ENCODE measurements at regions not wholly inside any gene's neighbourhood (a gene's known extent, or its start where the extent isn't known, plus 50 kb on each side); places are given as distances from the start of the nearest gene placed in this dataset.

DNA sequence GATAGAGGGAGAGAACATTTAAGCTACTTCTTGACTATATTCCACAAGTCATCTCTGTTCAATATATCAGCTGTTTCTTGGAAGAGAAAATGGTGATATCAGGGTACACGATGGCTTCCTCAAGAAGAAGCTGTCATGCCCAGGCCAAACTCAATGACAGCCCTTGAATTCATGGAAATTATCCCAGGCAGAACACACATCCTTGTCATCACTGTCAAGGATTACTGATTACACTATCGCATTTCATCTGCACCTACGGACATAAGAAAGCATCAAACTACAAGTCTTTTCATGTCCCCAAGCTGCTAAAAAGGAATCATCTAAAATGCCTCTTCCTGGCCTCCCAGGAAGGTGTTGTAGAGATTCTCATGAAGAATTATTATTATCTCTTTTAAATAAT is 165.2 kb upstream of the SLC7A11 start:
- no peaks in the 10 kb centered on the region for H3K9me3 ChIP-seq (ENCODE audit: insufficient read depth, low read depth, low read length)
- H3K9ac ChIP-seq (ENCODE audit: low read depth, low read length), result no peak overlapping the region
- H3K4me3 ChIP-seq (ENCODE audit: low read length), result no peak overlapping the region
- H3K27me3 ChIP-seq (ENCODE audit: insufficient read depth, low read length), result no peaks in the 10 kb centered on the region
- whole genome bisulfite sequencing, result 92% methylated on average over 3 of the region's 3 CpGs
- peaks cover 12% of the 10 kb centered on the region; the same call in 1 of the 2 replicates for H3K4me1 ChIP-seq (ENCODE audit: insufficient read depth, low read length)
- H3K27ac ChIP-seq (ENCODE audit: low read depth, low read length), result no peak overlapping the region
- H3K36me3 ChIP-seq (ENCODE audit: insufficient read depth, low read length), result no peaks in the 10 kb centered on the region

GRCh38 chr4:138406876-138407275 is 164.7 kb upstream of the SLC7A11 start:
- WGBS, result no CpG with 5 or more reads among the region's 1 CpG
- H3K36me3 ChIP-seq (ENCODE audit: insufficient read depth, low read length), result no peaks in the 10 kb centered on the region
- H3K27ac ChIP-seq (ENCODE audit: low read depth, low read length), result no peak overlapping the region

GRCh38 chr4:138405934-138406567 is 163.9 kb upstream of the SLC7A11 start:
- Histone ChIP-seq H3K9ac (ENCODE audit: low read depth, low read length) (no peak overlapping the region), H3K9me3 (ENCODE audit: insufficient read depth, low read depth, low read length) (no peaks in the 10 kb centered on the region), H3K4me1 (ENCODE audit: insufficient read depth, low read length) (peaks cover 12% of the 10 kb centered on the region; the same call in 1 of the 2 replicates), H3K36me3 (ENCODE audit: insufficient read depth, low read length) (no peaks in the 10 kb centered on the region), H3K27ac (ENCODE audit: low read depth, low read length) (no peak overlapping the region), H3K27me3 (ENCODE audit: insufficient read depth, low read length) (no peaks in the 10 kb centered on the region), H3K4me3 (ENCODE audit: low read length) (no peak overlapping the region)
- WGBS, result 100% methylated on average over 1 of the region's 1 CpG

More at GRCh38 chr4:138406876-138407275, 164.7 kb upstream of the SLC7A11 start:
- H3K9me3 ChIP-seq (ENCODE audit: insufficient read depth, low read depth, low read length), result no peaks in the 10 kb centered on the region
- H3K4me3 ChIP-seq (ENCODE audit: low read length), result no peak overlapping the region
- peaks cover 12% of the 10 kb centered on the region; the same call in 1 of the 2 replicates for H3K4me1 ChIP-seq (ENCODE audit: insufficient read depth, low read length)
- H3K27me3 ChIP-seq (ENCODE audit: insufficient read depth, low read length), result no peaks in the 10 kb centered on the region
- no peak overlapping the region for H3K9ac ChIP-seq (ENCODE audit: low read depth, low read length)

GRCh38 chr4:138405466-138405891 is 163.3 kb upstream of the SLC7A11 start:
- H3K27ac ChIP-seq (ENCODE audit: low read depth, low read length), result no peak overlapping the region
- H3K4me1 ChIP-seq (ENCODE audit: insufficient read depth, low read length), result peaks cover 12% of the 10 kb centered on the region; the same call in 1 of the 2 replicates
- H3K36me3 ChIP-seq (ENCODE audit: insufficient read depth, low read length), result no peaks in the 10 kb centered on the region
- no peak overlapping the region for H3K4me3 ChIP-seq (ENCODE audit: low read length)
- H3K27me3 ChIP-seq (ENCODE audit: insufficient read depth, low read length), result no peaks in the 10 kb centered on the region
- H3K9ac ChIP-seq (ENCODE audit: low read depth, low read length), result no peak overlapping the region
- H3K9me3 ChIP-seq (ENCODE audit: insufficient read depth, low read depth, low read length), result no peaks in the 10 kb centered on the region

DNA sequence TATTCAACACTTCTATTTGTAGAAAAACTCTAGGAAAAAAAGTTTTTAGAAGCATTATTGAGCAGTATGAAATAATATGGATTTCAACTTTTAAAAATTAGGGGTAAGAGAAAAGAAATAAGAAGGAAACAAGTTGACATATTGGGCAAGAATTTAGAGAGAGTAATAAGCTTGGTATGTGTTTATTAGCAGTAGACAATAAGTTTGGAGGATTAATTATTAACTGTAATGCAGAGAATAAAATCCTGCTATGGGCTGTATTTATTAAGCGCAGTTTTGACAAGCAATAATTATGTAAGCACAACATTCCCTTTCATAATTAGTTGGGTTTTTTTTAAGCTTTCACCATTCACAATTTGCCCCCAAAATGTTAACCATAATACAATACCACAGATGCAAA is 162.7 kb upstream of the SLC7A11 start:
- no peaks in the 10 kb centered on the region for H3K36me3 ChIP-seq (ENCODE audit: insufficient read depth, low read length)
- no peaks in the 10 kb centered on the region for H3K9me3 ChIP-seq (ENCODE audit: insufficient read depth, low read depth, low read length)
- peaks cover 6% of the 10 kb centered on the region; the same call in 1 of the 2 replicates for H3K27me3 ChIP-seq (ENCODE audit: insufficient read depth, low read length)
- 88% methylated on average over 1 of the region's 1 CpG for WGBS
- no peak overlapping the region for H3K4me3 ChIP-seq (ENCODE audit: low read length)
- H3K27ac ChIP-seq (ENCODE audit: low read depth, low read length), result no peak overlapping the region
- peaks cover 17% of the 10 kb centered on the region for H3K4me1 ChIP-seq (ENCODE audit: insufficient read depth, low read length)
- H3K9ac ChIP-seq (ENCODE audit: low read depth, low read length), result no peak overlapping the region

DNA sequence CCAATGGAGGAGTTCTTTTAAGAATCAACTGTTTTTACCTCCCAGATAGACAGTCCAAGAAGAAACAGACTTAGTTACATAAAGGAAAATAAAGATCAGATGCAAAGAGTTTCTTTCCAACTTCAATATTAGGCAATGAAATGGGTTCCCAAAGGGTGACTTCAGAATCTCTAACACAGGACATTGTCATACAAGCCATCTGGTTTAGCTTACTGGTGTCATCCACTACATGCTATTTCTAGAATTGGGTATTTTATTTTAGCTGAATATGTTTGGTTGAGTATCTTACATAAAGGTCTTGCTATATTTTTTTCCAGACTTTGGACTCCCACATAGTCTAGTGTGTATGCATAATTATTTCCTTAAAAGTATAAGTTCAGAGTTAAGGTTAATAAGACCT is 162.1 kb upstream of the SLC7A11 start:
- Histone ChIP-seq H3K4me1 (ENCODE audit: insufficient read depth, low read length) (peaks cover 22% of the 10 kb centered on the region), H3K27me3 (ENCODE audit: insufficient read depth, low read length) (peaks cover 10% of the 10 kb centered on the region; the same call in 1 of the 2 replicates), H3K27ac (ENCODE audit: low read depth, low read length) (no peak overlapping the region), H3K36me3 (ENCODE audit: insufficient read depth, low read length) (no peaks in the 10 kb centered on the region), H3K4me3 (ENCODE audit: low read length) (no peak overlapping the region), H3K9me3 (ENCODE audit: insufficient read depth, low read depth, low read length) (no peaks in the 10 kb centered on the region), H3K9ac (ENCODE audit: low read depth, low read length) (no peak overlapping the region)

DNA sequence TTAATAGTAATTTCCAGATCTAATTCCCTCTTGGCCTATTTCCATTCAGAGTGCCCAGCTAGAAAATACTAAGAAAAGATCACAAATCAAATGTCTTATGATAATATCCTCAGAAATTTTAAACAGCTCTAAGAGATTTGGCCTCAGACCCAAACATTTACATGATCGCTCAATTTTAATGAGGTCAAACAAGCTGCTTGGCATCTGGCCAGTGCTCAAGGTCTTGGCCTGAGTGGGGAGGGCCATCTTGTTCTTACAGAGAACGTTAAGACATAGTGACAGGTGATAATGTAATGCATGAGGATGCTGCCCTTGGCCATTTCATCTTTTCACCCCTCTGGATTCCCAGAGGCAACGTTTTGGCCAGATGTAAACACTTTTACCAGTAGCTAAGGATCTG is 159.2 kb upstream of the SLC7A11 start:
- no peak overlapping the region for H3K9ac ChIP-seq (ENCODE audit: low read depth, low read length)

DNA sequence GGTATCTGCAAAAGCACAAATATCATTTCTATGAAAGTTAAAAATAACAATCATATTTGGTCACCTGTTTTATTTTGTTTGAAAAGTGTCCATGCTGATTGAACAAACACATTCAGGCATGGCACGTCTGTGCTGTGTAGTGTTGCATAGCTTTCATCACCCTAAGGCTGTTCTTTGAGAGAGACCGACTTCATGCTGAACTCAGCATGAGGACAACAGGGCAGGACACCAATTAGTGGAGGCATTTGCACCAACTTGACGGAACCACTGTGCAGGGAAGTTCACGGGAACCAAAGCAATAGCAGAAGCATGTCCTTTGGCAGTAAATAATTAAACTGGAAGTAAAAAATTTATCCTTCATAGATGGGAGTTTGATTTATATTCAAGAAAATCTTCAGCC is 158.4 kb upstream of the SLC7A11 start:
- peaks cover 24% of the 10 kb centered on the region for H3K4me1 ChIP-seq (ENCODE audit: insufficient read depth, low read length)
- no peaks in the 10 kb centered on the region for H3K36me3 ChIP-seq (ENCODE audit: insufficient read depth, low read length)
- H3K27ac ChIP-seq (ENCODE audit: low read depth, low read length), result no peak overlapping the region
- H3K4me3 ChIP-seq (ENCODE audit: low read length), result no peak overlapping the region
- H3K27me3 ChIP-seq (ENCODE audit: insufficient read depth, low read length), result peaks cover 18% of the 10 kb centered on the region; the same call in 1 of the 2 replicates
- H3K9me3 ChIP-seq (ENCODE audit: insufficient read depth, low read depth, low read length), result no peaks in the 10 kb centered on the region
- WGBS, result 84% methylated on average over 4 of the region's 4 CpGs
- H3K9ac ChIP-seq (ENCODE audit: low read depth, low read length), result no peak overlapping the region

More for the DNA sequence above, 159.2 kb upstream of the SLC7A11 start:
- Histone ChIP-seq H3K4me3 (ENCODE audit: low read length) (no peak overlapping the region), H3K27ac (ENCODE audit: low read depth, low read length) (no peak overlapping the region), H3K9me3 (ENCODE audit: insufficient read depth, low read depth, low read length) (no peaks in the 10 kb centered on the region), H3K36me3 (ENCODE audit: insufficient read depth, low read length) (no peaks in the 10 kb centered on the region), H3K27me3 (ENCODE audit: insufficient read depth, low read length) (peaks cover 18% of the 10 kb centered on the region; the same call in 1 of the 2 replicates), H3K4me1 (ENCODE audit: insufficient read depth, low read length) (peaks cover 24% of the 10 kb centered on the region)
- 69% methylated on average over 3 of the region's 3 CpGs for WGBS

DNA sequence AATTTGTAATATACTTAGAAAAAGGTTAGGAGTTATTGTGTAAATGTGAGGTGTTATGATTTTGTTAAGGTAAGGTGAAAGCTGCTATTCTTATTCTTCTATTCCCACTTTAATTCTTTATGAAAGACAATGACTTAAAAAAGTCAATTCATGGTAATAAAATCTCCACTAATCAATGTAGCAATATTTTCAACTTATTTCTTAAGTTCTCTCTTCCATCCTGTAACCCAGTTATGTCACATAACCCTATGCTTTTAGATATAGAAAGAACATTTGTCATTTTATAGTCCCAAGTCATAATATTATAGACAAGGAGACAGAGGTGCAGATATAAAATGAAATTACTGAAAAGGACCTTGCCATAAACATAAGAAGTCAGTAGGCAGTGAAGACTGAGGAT is 157.9 kb upstream of the SLC7A11 start:
- no peak overlapping the region for H3K4me3 ChIP-seq (ENCODE audit: low read length)
- H3K27me3 ChIP-seq (ENCODE audit: insufficient read depth, low read length), result peaks cover 18% of the 10 kb centered on the region; the same call in 1 of the 2 replicates
- no peaks in the 10 kb centered on the region for H3K36me3 ChIP-seq (ENCODE audit: insufficient read depth, low read length)
- H3K27ac ChIP-seq (ENCODE audit: low read depth, low read length), result no peak overlapping the region
- peaks cover 24% of the 10 kb centered on the region for H3K4me1 ChIP-seq (ENCODE audit: insufficient read depth, low read length)
- no peaks in the 10 kb centered on the region for H3K9me3 ChIP-seq (ENCODE audit: insufficient read depth, low read depth, low read length)
- H3K9ac ChIP-seq (ENCODE audit: low read depth, low read length), result no peak overlapping the region

DNA sequence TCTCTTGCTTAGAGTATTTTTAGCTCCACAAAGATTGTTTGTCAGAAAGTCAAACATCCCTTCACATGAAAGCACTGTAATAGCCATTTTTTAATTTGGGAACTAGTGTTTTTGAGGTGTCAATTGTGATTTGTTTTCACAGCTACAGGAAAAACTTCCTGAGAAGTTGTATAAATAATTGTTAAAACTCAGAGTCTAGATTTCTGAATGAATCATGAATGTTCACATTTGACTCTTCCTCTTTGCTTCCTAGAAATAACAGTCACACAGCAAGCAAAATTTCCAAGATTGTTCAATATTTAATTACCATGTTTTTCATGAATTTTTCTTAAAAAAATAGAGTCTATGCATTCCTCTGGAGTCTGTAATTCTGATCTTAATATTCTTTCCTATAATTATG is 156.9 kb upstream of the SLC7A11 start:
- H3K9me3 ChIP-seq (ENCODE audit: insufficient read depth, low read depth, low read length), result no peaks in the 10 kb centered on the region
- no peak overlapping the region for H3K9ac ChIP-seq (ENCODE audit: low read depth, low read length)
- peaks cover 18% of the 10 kb centered on the region; the same call in 1 of the 2 replicates for H3K27me3 ChIP-seq (ENCODE audit: insufficient read depth, low read length)
- H3K4me3 ChIP-seq (ENCODE audit: low read length), result no peak overlapping the region
- H3K4me1 ChIP-seq (ENCODE audit: insufficient read depth, low read length), result peaks cover 24% of the 10 kb centered on the region
- peak overlapping the region; percentile 70; the same call in 1 of the 2 replicates for H3K27ac ChIP-seq (ENCODE audit: low read depth, low read length)
- no peaks in the 10 kb centered on the region for H3K36me3 ChIP-seq (ENCODE audit: insufficient read depth, low read length)

- Histone ChIP-seq H3K27ac (ENCODE audit: low read depth, low read length) (peak overlapping the region; percentile 70), H3K9me3 (ENCODE audit: insufficient read depth, low read depth, low read length) (no peaks in the 10 kb centered on the region), H3K4me1 (ENCODE audit: insufficient read depth, low read length) (peaks cover 24% of the 10 kb centered on the region), H3K4me3 (ENCODE audit: low read length) (no peak overlapping the region), H3K27me3 (ENCODE audit: insufficient read depth, low read length) (peaks cover 18% of the 10 kb centered on the region; the same call in 1 of the 2 replicates), H3K9ac (ENCODE audit: low read depth, low read length) (0 out of 2 replicates have a peak overlapping the region, but pooled peaks have one; percentile 23), H3K36me3 (ENCODE audit: insufficient read depth, low read length) (no peaks in the 10 kb centered on the region)
Measured at GRCh38 chr4:138398322-138398721, 156.2 kb upstream of the SLC7A11 start.
